AG08396 (cell line): ENCODE measurements at regions not wholly inside any gene's neighbourhood (a gene's known extent, or its start where the extent isn't known, plus 50 kb on each side); places are given as distances from the start of the nearest gene placed in this dataset.

Experiments
- DNase-seq: peaks from one replicate; pipeline ENCODE4 v3.0.0; 2012; ENCODE audit warnings: low spot score, mixed read lengths

DNA sequence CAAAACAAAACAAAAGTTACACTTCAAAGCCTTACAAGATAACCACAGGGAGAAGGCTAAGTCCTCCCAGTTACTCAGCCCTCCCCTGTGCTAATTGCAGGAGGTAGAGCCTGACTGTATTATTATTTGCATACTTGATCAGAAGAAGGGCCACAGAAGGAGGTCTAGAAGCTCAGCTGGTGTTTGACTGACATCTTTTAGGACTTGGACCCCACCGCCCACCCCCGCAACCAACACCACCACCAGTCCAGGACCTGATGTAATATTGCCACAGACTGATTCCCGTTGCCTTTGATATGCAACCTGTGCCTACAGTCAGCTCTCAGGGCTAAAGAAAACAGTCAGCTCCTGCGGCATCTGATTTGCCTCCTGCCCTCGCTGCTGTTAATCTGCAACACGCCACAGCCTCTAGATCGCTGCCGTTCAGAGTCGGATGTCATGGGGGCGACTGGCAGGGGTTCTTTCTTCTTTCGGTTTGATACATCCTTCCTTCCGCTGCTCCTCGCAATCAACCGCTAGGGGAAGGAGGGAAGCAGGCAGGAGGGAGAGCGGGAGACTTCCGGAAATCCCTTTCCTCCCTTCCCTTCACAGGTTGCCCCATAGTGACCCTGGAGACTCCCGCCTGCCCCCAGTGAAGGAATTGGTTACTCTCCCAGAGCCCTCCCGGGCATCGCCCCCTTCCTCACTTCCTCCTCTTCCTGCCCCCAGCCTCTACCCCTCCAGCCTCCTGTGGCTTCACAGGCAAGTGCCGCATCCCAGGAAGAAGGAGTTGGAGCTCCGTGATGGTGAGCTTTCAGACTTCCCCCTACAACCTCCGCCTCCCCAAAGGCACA, 90.5 kb upstream of the SOX9 start:
- peak; percentile 71 for DNase-seq

DNA sequence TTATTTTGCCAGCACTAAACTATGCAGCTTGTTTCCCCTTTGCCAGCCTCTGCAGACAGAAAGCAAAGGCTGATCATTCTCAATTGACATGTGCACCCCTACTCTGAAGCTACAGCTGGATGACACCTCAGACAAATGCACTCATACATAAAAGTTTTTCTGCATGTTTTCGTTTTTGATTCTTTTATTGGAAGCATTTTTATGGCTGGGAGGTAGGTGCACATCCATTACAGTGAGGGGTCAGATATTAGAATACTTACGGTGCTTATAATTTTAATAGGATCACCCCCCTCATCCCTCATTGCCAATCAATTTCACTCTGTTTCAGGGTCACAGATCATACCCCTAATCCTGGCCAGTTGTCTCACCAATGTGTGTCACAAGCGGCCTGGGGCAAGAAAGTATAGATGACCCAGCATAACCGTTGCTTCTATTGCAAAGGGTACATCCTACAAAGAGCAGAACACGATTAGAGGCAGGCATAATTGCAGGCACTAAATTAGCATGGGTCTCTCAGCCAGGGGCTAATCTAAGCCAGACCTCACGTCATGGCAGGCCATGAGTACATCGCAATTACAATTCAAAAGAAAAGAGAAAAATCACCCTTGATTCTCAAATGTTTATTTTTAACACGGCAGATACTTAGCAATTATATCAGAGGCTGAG, 89.5 kb upstream of the SOX9 start:
- no peak for DNase-seq

GRCh38 chr17:72033334-72033733, 87.5 kb upstream of the SOX9 start:
- no peak for DNase-seq

- DNase-seq: no peak
Observed at GRCh38 chr17:72034000-72034399, 86.8 kb upstream of the SOX9 start.

DNA sequence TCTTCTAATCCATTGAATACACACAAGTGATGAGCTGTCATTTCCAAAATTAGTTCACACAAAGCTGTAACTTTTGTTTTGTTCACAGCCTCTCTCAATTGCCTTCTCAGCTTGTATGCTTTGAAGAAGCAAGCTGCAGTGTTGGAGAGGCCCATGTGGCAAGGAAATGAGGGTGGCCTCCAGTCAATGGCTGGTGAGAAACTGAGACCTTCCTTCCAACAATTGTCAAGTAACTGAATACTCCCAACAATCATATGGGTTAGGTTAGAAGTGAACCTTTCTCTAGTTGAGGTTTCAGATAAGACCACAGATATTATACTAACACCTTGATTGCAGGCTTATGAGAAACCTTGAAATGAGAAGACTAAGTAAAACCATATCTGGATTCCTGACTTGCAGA, 82.4 kb upstream of the SOX9 start:
- DNase-seq: no peak

DNA sequence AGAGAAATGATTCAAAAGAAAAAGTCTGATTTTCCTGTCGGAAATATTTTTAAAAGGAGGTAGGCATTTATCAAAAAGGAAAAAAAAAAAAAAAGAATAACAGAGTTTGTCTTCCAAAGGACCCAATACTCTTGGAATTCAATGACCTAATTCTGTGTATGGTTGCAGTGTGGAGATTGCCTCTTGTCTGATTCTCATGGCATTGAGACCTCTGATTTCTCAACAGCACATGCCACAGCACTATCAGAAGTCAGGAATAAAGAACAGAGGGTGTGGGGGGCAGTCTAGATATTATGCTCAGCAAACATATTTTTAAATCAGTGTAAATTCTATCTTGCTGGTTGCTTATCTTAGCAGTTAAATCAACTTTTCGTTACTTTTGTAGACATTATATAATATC, 81.3 kb upstream of the SOX9 start:
- DNase-seq: no peak

DNA sequence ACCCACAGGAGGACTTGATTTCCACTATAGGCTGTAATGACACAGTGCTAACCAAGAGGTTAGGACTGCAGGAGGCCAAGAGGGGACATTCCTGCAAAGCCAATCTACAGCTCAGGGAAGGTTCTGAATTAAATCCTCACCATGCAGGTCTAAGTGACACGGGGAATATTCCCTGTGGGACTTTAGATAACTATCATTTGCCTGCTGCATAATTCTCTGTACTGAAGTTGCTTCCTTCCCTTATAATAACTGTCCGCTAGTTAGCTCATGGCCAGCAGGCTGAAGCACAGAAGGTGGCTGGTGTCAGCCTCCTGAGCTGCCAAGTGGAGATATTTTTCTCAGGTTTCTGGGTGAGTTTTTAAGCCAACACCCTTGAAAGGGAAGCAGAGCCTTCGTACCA, 74.6 kb upstream of the SOX9 start:
- DNase-seq: no peak

DNA sequence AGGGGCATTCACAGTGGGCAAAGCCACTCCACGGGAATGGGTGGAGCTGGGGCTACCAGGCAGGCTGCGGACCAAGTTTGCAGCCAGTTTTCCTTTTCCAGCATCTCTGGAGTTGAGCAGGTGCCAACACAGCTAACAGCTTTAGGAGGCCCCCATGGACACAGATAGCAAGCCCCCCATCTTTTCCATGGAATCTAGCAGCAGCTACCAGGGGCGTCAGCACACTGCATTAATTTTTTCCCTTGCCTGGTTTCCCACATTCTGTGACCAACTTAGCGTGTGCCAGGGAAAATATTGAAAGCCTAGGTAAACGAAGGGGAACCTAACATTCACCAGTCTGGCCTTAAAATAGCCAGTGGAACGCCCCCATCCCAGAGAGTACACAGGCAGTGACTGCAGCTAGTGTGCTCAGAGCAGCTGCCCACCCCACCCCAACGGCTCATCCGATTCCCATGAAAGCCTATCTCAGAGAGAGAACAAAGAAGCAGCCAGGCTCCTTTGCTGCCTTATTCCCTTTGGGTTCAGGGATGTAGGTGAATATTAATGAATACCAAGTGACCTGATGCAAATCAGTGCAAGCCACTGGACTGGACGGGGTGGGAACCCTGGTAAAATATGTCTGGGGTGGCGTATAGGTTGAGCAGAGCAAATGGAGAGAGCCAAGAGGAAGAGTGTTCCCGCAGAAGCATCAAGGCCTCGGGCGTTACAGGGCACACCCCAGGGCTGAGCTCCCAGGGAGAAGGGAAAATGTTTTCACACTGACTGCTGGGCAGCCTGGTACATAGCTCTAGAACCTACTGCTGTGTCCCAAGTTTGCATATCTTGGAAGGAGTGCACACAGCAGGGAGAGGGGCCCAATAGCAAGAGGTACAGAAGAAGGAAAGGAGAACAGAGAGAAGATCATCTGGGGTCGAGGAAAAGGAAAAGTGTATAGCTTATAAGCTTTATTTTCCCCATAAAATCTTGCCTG, 73.9 kb upstream of the SOX9 start:
- no peak for DNase-seq

- no peak for DNase-seq
Observed at GRCh38 chr17:72049914-72050313, 70.9 kb upstream of the SOX9 start.

DNA sequence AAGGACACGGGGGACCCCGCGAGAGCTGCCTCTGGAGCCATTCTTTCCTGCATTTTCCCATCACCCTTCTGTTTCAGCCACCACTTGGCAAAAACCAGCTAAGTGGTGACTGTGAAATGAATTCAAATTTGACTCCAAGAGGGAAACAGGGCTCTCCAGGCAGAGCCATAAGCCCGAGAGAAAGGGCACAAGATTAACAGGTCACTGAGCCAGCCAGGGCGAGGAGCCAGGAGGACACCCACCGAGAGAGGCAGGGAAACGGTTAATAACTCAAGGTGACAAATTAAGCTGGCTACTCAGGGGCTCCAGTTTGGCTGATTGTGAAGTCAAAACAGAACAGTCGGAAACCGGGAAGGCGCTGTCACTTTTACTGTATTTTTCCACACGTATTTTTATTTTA, 67.8 kb upstream of the SOX9 start:
- DNase-seq: no peak

DNA sequence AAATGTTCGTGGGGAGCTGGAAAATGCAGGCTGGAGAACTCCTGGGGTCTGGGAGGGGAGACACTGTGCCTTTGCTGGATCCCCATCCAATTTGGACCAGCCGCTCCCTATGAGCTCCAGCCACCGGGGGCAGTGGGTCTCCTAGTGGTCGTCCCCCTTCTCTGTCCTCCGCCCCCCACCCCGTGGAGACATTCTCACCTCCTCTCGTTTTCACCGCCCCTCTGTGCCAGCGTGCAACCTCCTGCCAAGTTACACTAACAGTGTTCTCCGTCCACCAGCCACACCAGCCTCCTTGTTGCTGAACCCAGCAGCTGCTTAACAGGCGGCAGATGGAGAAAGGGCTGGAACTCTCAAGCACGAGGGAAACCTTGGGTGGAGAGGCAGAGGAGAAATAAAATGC, 67.4 kb upstream of the SOX9 start:
- DNase-seq: no peak

- no peak for DNase-seq
Observed at GRCh38 chr17:72056155-72056554, 64.7 kb upstream of the SOX9 start.

DNA sequence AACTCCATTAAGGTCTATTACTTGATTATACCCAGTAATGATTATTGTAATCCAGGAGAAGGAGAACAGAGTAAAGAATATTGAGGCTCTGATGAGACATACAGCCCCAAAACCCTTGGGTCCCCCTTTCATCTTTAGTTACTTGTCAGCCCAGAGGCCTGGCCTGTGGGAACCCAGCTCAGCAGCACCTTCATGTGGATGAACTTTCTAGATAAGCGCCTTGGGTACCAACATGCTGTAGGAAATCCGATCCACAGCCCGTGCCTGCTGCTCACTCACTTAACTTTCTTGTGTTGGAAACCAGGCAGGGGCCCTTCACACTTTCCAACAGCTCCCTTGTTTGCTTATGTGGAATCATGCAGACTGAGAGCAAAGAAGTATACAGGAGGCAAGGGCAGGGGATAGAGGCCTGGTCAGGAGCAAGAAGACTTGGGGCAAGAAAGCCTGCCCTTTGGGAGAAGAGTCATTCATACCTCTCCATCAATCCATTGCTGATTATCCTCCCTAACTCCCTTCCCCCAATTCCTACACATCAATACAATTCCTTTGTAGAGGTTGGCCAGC, 64.0 kb upstream of the SOX9 start:
- DNase-seq: no peak

DNA sequence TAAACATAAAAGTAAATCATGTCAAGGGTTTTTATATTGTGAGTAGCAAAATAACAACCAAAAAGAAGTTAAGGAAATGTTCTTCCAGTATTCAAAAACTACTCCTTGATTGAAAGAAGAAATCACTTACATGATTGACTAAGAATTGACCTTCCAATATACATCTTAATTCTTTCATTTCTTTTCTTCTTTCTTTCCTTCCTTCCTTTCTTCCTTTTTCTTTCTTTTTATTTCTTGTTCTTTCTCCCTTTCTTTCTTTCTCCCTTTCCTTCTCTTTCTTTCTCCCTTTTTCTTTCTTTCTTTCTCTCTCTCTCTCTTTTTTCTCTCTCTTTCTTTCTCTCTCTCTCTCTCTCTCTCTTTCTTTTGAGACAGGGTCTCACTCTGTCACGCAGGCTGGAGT, 60.7 kb upstream of the SOX9 start:
- DNase-seq: no peak

DNA sequence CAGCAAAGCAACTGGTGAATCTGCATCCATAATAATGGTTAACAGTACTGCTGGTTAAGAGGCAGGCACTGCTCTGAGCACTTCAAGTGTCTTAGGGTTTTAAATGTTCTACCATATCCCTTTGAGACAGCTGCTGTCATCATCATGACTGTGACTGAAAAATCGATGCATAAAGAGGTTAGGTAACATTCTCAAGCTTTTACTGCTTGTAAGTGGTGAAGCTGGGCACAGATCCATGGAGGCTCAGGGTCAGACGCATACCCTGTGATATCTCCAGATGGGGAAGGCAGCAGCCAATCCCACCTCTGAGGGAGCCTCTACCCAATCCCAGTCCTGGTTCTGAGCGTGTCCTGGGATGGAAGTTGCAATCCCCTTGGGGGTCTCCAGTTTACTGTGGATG, 57.6 kb upstream of the SOX9 start:
- DNase-seq: no peak

DNA sequence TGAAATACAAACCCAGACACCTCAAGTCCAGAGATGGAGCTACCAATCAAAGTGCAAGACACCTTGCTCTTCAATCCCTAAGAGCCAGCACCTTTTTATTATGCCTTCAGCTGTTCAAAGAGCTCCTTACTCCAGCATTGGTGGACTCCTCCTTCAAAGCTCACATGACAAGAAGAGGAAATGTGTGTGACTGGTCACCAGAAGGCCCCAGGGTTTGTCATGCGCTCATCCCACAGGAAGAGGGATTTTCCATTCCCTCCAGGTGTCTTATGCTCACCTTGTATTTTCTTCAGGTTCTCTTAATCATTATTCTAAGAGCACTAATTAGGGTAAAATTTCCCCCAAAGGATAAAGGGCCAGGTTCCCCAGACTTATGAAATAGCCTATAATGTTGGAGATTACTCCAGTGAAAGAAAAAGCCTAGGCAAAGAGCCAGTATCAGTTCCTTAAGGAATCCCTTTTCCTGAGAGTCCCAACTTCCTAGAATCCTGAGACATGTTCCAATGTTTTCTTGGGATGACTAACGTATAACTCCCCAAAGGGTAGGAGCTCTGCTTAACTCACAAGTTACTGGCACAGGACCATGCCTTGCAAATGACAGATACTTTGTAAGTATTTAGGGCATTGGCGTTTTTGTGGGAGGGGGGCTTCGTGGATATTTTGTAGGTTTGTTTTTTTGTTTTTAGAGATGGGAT, 56.9 kb upstream of the SOX9 start:
- DNase-seq: no peak

DNA sequence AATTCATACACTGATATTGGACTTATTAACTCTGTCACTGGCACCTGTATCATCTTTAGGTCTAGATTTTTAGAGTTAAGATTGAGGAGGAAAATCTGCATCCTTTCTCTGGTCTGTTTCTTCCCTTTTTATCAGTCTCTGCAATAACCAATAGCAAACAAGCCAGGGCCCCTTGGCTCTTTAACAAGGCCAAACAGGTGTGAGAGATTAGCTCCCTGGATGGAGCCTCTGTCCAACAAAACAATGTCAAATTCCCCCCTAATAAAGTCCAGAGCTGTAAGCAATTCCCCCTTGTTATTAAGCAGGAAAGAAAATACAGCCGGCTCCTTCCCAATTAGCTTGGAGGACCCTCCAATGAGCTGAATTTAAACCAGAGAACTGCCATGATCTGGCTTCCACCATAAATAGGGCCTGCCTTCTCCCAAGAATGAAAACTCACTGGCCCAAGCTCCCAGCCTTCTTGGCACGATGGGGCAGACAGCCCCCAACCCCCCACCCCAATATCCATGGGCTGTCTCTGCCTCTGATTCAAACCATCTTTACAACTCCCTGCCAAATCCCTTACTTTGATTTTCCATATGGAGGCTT, 56.1 kb upstream of the SOX9 start:
- DNase-seq: no peak

DNA sequence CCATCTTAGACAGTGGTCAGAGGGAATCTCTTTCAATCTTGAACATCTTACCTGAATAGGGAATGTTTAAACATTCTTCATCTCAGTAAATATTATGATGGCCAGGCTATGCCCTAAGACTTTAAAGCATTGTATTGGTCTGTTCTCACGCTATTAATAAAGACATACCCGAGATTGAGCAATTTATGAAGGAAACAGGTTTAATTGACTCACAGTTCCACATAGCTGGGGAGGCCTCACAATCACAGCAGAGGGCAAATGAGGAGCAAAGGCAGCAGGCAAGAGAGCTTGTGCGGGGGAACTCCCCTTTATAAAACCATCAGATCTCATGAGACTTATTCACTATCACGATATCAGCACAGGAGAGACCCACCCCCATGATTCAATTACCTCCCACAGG, 55.3 kb upstream of the SOX9 start:
- no peak for DNase-seq

DNA sequence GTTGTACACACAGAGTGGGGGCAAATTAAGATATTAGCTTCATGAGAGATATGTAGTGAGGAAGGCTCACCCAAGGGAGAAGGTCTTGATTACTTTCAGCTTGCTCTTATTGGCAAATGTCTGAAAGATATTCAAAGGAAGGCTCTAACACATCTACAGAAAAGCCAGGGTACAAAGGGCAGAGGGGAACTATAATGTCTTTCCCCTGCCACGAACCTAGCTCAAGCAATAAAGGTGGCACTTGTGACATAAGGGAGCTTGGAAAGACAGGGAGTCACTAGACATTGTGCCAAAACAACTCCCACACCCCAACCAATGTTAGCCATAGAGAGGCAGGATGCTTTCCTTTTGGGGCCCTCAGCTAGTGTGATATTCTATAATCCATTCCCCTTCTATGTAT, 52.2 kb upstream of the SOX9 start:
- DNase-seq: no peak

GRCh38 chr17:72069586-72070202, 51.1 kb upstream of the SOX9 start:
- no peak for DNase-seq
